ENCODE measurements at regions not wholly inside any gene's neighbourhood (a gene's known extent, or its start where the extent isn't known, plus 50 kb on each side); places are given as distances from the start of the nearest gene placed in this dataset.
"Not testable (repeated sequence)": the region's sequence is repeated elsewhere in the genome, so short reads cannot be mapped to it uniquely, and the experiment has no call there.

- DNase-seq (ENCODE audit: low spot score): not testable (repeated sequence)
These were observed 754.3 kb upstream of the AUTS2 start for GRCh38 chr7:68843985-68844384.

- no peak for DNase-seq (ENCODE audit: low spot score)
These were observed 751.4 kb upstream of the AUTS2 start for GRCh38 chr7:68846811-68847325.

GRCh38 chr7:68853254-68853653 is 745.0 kb upstream of the AUTS2 start:
- DNase-seq (ENCODE audit: low spot score): no peak

- DNase-seq (ENCODE audit: low spot score): no peak
These were observed 740.7 kb upstream of the AUTS2 start for GRCh38 chr7:68857571-68857970.

- no peak for DNase-seq (ENCODE audit: low spot score)
These were observed 739.8 kb upstream of the AUTS2 start for GRCh38 chr7:68858497-68858896.

- no peak for DNase-seq (ENCODE audit: low spot score)
These were observed 737.1 kb upstream of the AUTS2 start for GRCh38 chr7:68861171-68861570.

- DNase-seq (ENCODE audit: low spot score): no peak
These were observed 736.0 kb upstream of the AUTS2 start for GRCh38 chr7:68862261-68862660.

- no peak for DNase-seq (ENCODE audit: low spot score)
These were observed 735.5 kb upstream of the AUTS2 start for GRCh38 chr7:68862736-68863135.

- DNase-seq (ENCODE audit: low spot score): no peak
These were observed 732.7 kb upstream of the AUTS2 start for GRCh38 chr7:68865351-68866199.

- DNase-seq (ENCODE audit: low spot score): no peak
These were observed 732.1 kb upstream of the AUTS2 start for GRCh38 chr7:68866200-68866570.

- not testable (repeated sequence) for DNase-seq (ENCODE audit: low spot score)
These were observed 731.6 kb upstream of the AUTS2 start for GRCh38 chr7:68866721-68867120.

- no peak for DNase-seq (ENCODE audit: low spot score)
These were observed 729.3 kb upstream of the AUTS2 start for GRCh38 chr7:68868978-68869377.

- DNase-seq (ENCODE audit: low spot score): no peak
These were observed 724.7 kb upstream of the AUTS2 start for GRCh38 chr7:68873616-68874015.

GRCh38 chr7:68875857-68876256 is 722.4 kb upstream of the AUTS2 start:
- no peak for DNase-seq (ENCODE audit: low spot score)

GRCh38 chr7:68887116-68887515 is 711.2 kb upstream of the AUTS2 start:
- not testable (repeated sequence) for DNase-seq (ENCODE audit: low spot score)

GRCh38 chr7:68888971-68889385 is 709.3 kb upstream of the AUTS2 start:
- DNase-seq (ENCODE audit: low spot score): no peak

GRCh38 chr7:68892236-68892635 is 706.0 kb upstream of the AUTS2 start:
- no peak for DNase-seq (ENCODE audit: low spot score)

- no peak for DNase-seq (ENCODE audit: low spot score)
These were observed 704.9 kb upstream of the AUTS2 start for GRCh38 chr7:68893411-68893810.

GRCh38 chr7:68899156-68899555 is 699.1 kb upstream of the AUTS2 start:
- not testable (repeated sequence) for DNase-seq (ENCODE audit: low spot score)

GRCh38 chr7:68900096-68900495 is 698.2 kb upstream of the AUTS2 start:
- no peak for DNase-seq (ENCODE audit: low spot score)

- no peak for DNase-seq (ENCODE audit: low spot score)
These were observed 693.6 kb upstream of the AUTS2 start for GRCh38 chr7:68904630-68905029.

- no peak for DNase-seq (ENCODE audit: low spot score)
These were observed 686.5 kb upstream of the AUTS2 start for GRCh38 chr7:68911754-68912153.

GRCh38 chr7:68914006-68914405 is 684.3 kb upstream of the AUTS2 start:
- no peak for DNase-seq (ENCODE audit: low spot score)
